SK-N-SH treated with all-trans-retinoic acid at 6 μM for 48 hours (cell line): ENCODE measurements at regions not wholly inside any gene's neighbourhood (a gene's known extent, or its start where the extent isn't known, plus 50 kb on each side); places are given as distances from the start of the nearest gene placed in this dataset.

Source experiments
- ARNTL ChIP-seq: fragments of 450-650 bp; formaldehyde crosslinking; IDR thresholded peaks from 2 replicates; pipeline ENCODE4 v1.5.0; 2020; ENCODE audit warnings: low read depth, mild to moderate bottlenecking, moderate library complexity, borderline replicate concordance
- ESRRG ChIP-seq: fragments of 250-450 bp; sonication (Bioruptor Pico); IDR thresholded peaks from 2 replicates; pipeline ENCODE4 v1.6.1; 2021; ENCODE audit warnings: mild to moderate bottlenecking
- ISL1 ChIP-seq: fragments of 250-450 bp; sonication (Bioruptor Pico); IDR thresholded peaks from 2 replicates; pipeline ENCODE4 v2.1.2; 2022; ENCODE audit warnings: mild to moderate bottlenecking, moderate library complexity
- RARB ChIP-seq: fragments of 250-450 bp; sonication (Bioruptor Pico); IDR thresholded peaks from 2 replicates; pipeline ENCODE4 v1.8.0; 2021; ENCODE audit warnings: mild to moderate bottlenecking, moderate library complexity
- TCF4 ChIP-seq: fragments of 250-450 bp; sonication (Bioruptor Pico); IDR thresholded peaks from 2 replicates; pipeline ENCODE4 v1.8.0; 2021; ENCODE audit warnings: mild to moderate bottlenecking, moderate library complexity, borderline replicate concordance
- ZC3H10 ChIP-seq: fragments of 250-450 bp; sonication (Bioruptor Pico); IDR thresholded peaks from 2 replicates; pipeline ENCODE4 v1.5.1; 2021; ENCODE audit warnings: mild to moderate bottlenecking, moderate library complexity
- ZFP3 ChIP-seq: fragments of 250-450 bp; sonication (Bioruptor Pico); IDR thresholded peaks from 2 replicates; pipeline ENCODE4 v1.5.0; 2020; ENCODE audit warnings: mild to moderate bottlenecking, moderate library complexity
- ZFP30 ChIP-seq: fragments of 450-650 bp; formaldehyde crosslinking; IDR thresholded peaks from 2 replicates; pipeline ENCODE4 v1.5.0; 2022; ENCODE audit warnings: mild to moderate bottlenecking, moderate library complexity
- ZNF70 ChIP-seq: fragments of 450-650 bp; formaldehyde crosslinking; IDR thresholded peaks from 2 replicates; pipeline ENCODE4 v1.5.0; 2020; ENCODE audit warnings: mild to moderate bottlenecking, moderate library complexity
- ZNF8 ChIP-seq: fragments of 450-650 bp; formaldehyde crosslinking; IDR thresholded peaks from 2 replicates; pipeline ENCODE4 v1.5.0; 2020; ENCODE audit warnings: mild to moderate bottlenecking, moderate library complexity
- TF ChIP-seq, protein P1 (sequence below): fragments of 250-450 bp; sonication (Bioruptor Pico); IDR thresholded peaks from 2 replicates; pipeline ENCODE4 v1.8.0; 2020; ENCODE audit warnings: mild to moderate bottlenecking, moderate library complexity, borderline replicate concordance
- TF ChIP-seq, protein P2 (sequence below): fragments of 250-450 bp; sonication (Bioruptor Pico); IDR thresholded peaks from 2 replicates; pipeline ENCODE4 v1.5.1; 2021; ENCODE audit warnings: mild to moderate bottlenecking, moderate library complexity
- TF ChIP-seq, protein P3 (sequence below): fragments of 250-450 bp; sonication (Bioruptor Pico); IDR thresholded peaks from 2 replicates; pipeline ENCODE4 v1.8.0; 2021; ENCODE audit warnings: low read depth, mild to moderate bottlenecking, moderate library complexity, borderline replicate concordance
- TF ChIP-seq, protein P4 (sequence below): fragments of 250-450 bp; sonication (Bioruptor Pico); IDR thresholded peaks from 2 replicates; pipeline ENCODE4 v1.5.0; 2020; ENCODE audit warnings: mild to moderate bottlenecking, moderate library complexity

DNA sequence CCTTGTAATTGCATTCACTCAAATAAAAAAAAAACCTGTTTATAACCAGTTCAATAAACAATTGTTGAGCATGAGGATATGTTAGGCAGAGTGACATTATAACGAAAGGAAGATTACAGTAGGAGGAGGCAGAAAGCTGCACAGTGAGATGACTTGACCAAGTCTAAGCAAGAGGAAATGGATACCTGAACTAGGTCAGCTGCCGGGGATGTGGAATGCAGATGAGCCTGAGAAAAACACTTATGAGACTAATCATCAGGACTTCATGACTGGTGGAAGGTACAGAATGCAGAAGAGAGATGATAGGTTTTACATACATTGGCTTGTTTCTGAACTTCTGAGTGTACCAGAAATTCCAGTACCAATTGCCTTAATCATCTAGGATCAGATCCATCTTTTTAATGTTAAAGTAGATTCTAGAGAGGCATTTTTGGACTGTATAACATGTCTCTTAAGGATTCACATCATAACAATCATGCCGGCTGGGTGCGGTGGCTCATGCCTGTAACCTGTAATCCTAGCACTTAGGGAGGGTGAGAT lies 208.1 kb upstream of the PPP3CA start:
- TF ChIP-seq, protein P1, sequence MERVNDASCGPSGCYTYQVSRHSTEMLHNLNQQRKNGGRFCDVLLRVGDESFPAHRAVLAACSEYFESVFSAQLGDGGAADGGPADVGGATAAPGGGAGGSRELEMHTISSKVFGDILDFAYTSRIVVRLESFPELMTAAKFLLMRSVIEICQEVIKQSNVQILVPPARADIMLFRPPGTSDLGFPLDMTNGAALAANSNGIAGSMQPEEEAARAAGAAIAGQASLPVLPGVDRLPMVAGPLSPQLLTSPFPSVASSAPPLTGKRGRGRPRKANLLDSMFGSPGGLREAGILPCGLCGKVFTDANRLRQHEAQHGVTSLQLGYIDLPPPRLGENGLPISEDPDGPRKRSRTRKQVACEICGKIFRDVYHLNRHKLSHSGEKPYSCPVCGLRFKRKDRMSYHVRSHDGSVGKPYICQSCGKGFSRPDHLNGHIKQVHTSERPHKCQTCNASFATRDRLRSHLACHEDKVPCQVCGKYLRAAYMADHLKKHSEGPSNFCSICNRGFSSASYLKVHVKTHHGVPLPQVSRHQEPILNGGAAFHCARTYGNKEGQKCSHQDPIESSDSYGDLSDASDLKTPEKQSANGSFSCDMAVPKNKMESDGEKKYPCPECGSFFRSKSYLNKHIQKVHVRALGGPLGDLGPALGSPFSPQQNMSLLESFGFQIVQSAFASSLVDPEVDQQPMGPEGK (CRISPR knock-in tag) = no peak
- TF ChIP-seq ZFP3 (CRISPR knock-in tag) = no peak
- TF ChIP-seq, protein P2, sequence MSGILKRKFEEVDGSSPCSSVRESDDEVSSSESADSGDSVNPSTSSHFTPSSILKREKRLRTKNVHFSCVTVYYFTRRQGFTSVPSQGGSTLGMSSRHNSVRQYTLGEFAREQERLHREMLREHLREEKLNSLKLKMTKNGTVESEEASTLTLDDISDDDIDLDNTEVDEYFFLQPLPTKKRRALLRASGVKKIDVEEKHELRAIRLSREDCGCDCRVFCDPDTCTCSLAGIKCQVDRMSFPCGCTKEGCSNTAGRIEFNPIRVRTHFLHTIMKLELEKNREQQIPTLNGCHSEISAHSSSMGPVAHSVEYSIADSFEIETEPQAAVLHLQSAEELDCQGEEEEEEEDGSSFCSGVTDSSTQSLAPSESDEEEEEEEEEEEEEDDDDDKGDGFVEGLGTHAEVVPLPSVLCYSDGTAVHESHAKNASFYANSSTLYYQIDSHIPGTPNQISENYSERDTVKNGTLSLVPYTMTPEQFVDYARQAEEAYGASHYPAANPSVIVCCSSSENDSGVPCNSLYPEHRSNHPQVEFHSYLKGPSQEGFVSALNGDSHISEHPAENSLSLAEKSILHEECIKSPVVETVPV (CRISPR knock-in tag) = no peak
- TF ChIP-seq, protein P3, sequence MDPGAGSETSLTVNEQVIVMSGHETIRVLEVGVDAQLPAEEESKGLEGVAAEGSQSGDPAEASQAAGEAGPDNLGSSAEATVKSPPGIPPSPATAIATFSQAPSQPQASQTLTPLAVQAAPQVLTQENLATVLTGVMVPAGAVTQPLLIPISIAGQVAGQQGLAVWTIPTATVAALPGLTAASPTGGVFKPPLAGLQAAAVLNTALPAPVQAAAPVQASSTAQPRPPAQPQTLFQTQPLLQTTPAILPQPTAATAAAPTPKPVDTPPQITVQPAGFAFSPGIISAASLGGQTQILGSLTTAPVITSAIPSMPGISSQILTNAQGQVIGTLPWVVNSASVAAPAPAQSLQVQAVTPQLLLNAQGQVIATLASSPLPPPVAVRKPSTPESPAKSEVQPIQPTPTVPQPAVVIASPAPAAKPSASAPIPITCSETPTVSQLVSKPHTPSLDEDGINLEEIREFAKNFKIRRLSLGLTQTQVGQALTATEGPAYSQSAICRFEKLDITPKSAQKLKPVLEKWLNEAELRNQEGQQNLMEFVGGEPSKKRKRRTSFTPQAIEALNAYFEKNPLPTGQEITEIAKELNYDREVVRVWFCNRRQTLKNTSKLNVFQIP (CRISPR knock-in tag) = no peak
- TF ChIP-seq, protein P4, sequence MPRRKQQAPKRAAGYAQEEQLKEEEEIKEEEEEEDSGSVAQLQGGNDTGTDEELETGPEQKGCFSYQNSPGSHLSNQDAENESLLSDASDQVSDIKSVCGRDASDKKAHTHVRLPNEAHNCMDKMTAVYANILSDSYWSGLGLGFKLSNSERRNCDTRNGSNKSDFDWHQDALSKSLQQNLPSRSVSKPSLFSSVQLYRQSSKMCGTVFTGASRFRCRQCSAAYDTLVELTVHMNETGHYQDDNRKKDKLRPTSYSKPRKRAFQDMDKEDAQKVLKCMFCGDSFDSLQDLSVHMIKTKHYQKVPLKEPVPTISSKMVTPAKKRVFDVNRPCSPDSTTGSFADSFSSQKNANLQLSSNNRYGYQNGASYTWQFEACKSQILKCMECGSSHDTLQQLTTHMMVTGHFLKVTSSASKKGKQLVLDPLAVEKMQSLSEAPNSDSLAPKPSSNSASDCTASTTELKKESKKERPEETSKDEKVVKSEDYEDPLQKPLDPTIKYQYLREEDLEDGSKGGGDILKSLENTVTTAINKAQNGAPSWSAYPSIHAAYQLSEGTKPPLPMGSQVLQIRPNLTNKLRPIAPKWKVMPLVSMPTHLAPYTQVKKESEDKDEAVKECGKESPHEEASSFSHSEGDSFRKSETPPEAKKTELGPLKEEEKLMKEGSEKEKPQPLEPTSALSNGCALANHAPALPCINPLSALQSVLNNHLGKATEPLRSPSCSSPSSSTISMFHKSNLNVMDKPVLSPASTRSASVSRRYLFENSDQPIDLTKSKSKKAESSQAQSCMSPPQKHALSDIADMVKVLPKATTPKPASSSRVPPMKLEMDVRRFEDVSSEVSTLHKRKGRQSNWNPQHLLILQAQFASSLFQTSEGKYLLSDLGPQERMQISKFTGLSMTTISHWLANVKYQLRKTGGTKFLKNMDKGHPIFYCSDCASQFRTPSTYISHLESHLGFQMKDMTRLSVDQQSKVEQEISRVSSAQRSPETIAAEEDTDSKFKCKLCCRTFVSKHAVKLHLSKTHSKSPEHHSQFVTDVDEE (CRISPR knock-in tag) = no peak
- TF ChIP-seq ZFP30 = no peak
- no peak for TF ChIP-seq TCF4
- TF ChIP-seq RARB (CRISPR knock-in tag) = no peak
- TF ChIP-seq ZNF70 = no peak
- no peak for TF ChIP-seq ARNTL
- no peak for TF ChIP-seq ZC3H10
- TF ChIP-seq ESRRG (CRISPR knock-in tag) = no peak
- no peak for TF ChIP-seq ISL1 (CRISPR knock-in tag)
- TF ChIP-seq ZNF8 (CRISPR knock-in tag) = no peak
